Type B pancreatic cell (in vitro differentiated cells): ENCODE measurements at regions not wholly inside any gene's neighbourhood (a gene's known extent, or its start where the extent isn't known, plus 50 kb on each side); places are given as distances from the start of the nearest gene placed in this dataset.

Source experiments
- DNase-seq: peaks from one replicate; pipeline ENCODE4 v3.0.0; 2021; ENCODE audit warnings: mixed read lengths; ENCODE audit not compliant: unreplicated experiment; ENCODE audit errors: extremely low spot score
- H3K27ac Mint-ChIP-seq: 2 replicates; pipeline ENCODE4 v1.8.0; 2021; ENCODE audit warnings: mild to moderate bottlenecking, mixed read lengths
- H3K27me3 Mint-ChIP-seq: 2 replicates; pipeline ENCODE4 v1.8.0; 2021; ENCODE audit warnings: mixed read lengths
- H3K36me3 Mint-ChIP-seq: 2 replicates; pipeline ENCODE4 v1.8.0; 2021; ENCODE audit warnings: mixed read lengths
- H3K4me1 Mint-ChIP-seq: one replicate; pipeline ENCODE4 v1.8.0; 2021; ENCODE audit warnings: mixed read lengths; ENCODE audit not compliant: unreplicated experiment
- H3K4me3 Mint-ChIP-seq: 2 replicates; pipeline ENCODE4 v1.8.0; 2021; ENCODE audit warnings: mild to moderate bottlenecking, mixed read lengths
- H3K9me3 Mint-ChIP-seq: 2 replicates; pipeline ENCODE4 v1.8.0; 2021; ENCODE audit warnings: mixed read lengths
- TF ChIP-seq, protein P1 (sequence below): fragments of 200-600 bp; sonication (generic); conservative IDR thresholded peaks from 2 replicates; pipeline ENCODE4 v1.5.0; 2021; ENCODE audit warnings: antibody characterized with exemption, mild to moderate bottlenecking

DNA sequence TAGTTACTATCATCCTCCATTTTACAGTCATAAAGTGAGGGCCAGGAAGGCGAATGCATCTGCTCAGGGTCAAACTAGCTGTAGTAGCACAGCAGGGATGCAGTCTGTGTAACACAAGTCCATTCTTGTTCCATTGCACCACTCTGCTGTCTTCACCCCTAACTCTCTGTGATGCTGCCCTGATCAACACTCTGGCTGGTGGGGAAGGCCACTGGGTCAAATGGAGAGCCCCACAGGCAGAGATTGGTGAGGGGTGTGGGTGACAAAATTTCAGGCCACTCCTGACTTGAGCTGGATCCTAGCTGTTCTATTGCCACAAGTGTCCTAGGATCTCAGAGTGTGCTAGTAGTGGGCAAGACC is 136.5 kb downstream of the PJA1 start:
- peak; percentile 27 for DNase-seq
- Mint-ChIP-seq H3K27ac (no peak overlapping the region), H3K9me3 (peaks cover 8% of the 10 kb centered on the region), H3K27me3 (no peaks in the 10 kb centered on the region), H3K4me3 (no peak overlapping the region), H3K4me1 (peaks cover 19% of the 10 kb centered on the region), H3K36me3 (no peaks in the 10 kb centered on the region)
- TF ChIP-seq, protein P1, sequence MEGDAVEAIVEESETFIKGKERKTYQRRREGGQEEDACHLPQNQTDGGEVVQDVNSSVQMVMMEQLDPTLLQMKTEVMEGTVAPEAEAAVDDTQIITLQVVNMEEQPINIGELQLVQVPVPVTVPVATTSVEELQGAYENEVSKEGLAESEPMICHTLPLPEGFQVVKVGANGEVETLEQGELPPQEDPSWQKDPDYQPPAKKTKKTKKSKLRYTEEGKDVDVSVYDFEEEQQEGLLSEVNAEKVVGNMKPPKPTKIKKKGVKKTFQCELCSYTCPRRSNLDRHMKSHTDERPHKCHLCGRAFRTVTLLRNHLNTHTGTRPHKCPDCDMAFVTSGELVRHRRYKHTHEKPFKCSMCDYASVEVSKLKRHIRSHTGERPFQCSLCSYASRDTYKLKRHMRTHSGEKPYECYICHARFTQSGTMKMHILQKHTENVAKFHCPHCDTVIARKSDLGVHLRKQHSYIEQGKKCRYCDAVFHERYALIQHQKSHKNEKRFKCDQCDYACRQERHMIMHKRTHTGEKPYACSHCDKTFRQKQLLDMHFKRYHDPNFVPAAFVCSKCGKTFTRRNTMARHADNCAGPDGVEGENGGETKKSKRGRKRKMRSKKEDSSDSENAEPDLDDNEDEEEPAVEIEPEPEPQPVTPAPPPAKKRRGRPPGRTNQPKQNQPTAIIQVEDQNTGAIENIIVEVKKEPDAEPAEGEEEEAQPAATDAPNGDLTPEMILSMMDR: no peak

DNA sequence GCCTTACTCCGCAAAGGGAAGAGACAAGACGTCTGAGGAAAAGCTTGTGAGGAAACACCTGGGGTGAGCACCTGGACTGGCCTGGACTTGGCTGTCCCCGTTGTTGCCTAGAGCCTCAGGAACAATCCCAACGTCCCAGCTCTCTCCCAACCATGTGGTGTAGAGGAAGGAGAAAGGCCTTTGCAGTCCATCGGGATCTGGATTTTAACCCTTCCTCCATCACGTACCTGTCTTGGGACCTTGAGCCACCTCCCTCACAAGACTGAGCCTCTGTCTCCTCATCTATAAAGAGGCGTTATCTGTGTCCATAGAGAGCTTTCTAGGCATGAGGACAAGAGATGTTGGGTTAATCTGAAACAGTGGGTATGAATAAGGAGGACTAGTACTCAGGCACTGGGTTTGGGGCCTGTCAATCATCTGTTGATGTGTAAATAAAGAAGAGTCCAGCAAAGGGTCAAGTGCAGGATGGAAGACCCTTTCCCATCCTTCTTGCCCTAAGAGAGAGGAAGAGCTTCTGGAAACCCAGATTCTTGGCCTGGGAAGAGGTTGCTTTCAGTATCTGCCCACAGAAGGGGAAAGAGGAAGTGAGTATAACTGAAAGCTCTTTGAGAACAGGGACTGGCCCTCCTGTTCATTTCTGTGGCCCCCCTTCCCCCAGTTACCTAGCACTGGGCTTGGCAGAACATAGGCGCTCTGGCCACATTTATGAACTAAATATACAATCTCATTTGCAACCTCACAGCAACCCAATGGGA is 137.1 kb downstream of the PJA1 start:
- peaks cover 8% of the 10 kb centered on the region for H3K9me3 Mint-ChIP-seq
- no peak overlapping the region for H3K4me3 Mint-ChIP-seq
- peak; percentile 31 for DNase-seq
- TF ChIP-seq, protein P1: no peak
- no peaks in the 10 kb centered on the region for H3K27me3 Mint-ChIP-seq
- no peaks in the 10 kb centered on the region for H3K36me3 Mint-ChIP-seq
- no peak overlapping the region for H3K27ac Mint-ChIP-seq
- peaks cover 16% of the 10 kb centered on the region for H3K4me1 Mint-ChIP-seq

DNA sequence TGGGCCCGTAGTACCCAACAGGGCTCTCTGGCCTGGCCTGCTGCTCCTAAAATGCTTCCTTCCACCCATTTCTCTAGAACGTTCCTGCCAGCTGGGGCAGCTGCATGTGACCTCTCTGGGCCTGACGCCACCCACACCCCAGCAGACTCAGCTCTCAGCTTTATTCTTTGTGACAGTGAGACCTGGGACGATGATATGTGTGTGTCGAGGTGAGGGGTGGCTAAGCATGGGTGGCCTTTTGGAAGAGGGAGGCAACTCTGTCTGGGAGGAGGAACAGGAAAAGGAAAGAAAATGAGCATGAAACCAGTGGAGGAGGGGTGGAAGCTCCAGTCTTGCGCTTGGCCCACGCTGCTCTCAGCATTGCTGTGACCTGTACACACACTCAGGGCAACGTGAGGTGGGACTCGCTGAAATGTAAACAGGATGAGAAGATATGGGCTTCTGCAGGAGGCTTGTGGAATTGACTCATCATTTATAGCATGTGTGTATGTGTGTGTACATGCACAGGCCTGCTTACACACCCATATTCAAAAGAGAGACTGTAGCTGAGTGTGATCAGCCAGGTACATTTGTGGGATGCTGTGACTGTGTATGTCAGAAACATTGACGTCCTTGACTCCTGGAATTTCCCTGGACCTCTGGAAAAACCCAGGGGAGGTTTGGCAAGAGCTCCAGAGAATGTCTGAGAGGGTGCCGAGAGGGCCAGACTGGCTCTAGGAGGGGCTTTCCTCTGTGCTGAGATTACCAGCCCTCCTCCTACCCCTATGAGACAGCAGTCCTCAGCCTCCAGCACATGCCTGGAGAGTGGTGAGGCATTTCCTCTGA is 137.9 kb downstream of the PJA1 start:
- Mint-ChIP-seq H3K27ac (no peak overlapping the region), H3K9me3 (peaks cover 8% of the 10 kb centered on the region), H3K4me3 (no peak overlapping the region), H3K4me1 (peaks cover 16% of the 10 kb centered on the region), H3K27me3 (no peaks in the 10 kb centered on the region), H3K36me3 (no peaks in the 10 kb centered on the region)
- no peak for DNase-seq
- TF ChIP-seq, protein P1: no peak

DNA sequence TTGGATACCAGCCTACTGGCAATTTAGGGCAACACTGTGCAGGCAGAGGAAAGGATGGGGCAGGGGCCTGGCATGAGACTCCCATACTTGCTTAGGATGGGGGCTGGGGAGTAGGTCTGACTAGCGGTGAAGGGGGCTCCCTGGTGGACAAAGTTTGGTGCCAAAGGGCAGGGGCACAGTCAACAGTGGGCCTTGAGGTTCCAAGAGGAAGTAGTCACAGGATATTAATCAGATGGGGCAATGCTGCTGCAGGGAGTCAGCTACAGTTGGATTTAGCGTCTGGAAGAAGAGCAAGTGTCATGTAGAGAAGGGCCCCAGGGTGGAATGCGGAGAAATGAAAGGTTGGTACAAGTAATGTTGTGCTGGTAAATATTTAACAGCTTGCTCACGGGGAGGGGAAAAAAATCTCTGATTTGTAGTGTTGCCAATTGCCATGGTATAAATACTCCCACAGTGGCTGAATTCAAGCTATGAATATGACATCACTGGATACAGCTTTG is 139.4 kb downstream of the PJA1 start:
- Mint-ChIP-seq H3K36me3 (no peaks in the 10 kb centered on the region), H3K27me3 (no peaks in the 10 kb centered on the region), H3K9me3 (peaks cover 8% of the 10 kb centered on the region), H3K4me1 (peaks cover 16% of the 10 kb centered on the region), H3K27ac (peak overlapping the region; percentile 43), H3K4me3 (no peak overlapping the region)
- no peak for DNase-seq
- TF ChIP-seq, protein P1: no peak

DNA sequence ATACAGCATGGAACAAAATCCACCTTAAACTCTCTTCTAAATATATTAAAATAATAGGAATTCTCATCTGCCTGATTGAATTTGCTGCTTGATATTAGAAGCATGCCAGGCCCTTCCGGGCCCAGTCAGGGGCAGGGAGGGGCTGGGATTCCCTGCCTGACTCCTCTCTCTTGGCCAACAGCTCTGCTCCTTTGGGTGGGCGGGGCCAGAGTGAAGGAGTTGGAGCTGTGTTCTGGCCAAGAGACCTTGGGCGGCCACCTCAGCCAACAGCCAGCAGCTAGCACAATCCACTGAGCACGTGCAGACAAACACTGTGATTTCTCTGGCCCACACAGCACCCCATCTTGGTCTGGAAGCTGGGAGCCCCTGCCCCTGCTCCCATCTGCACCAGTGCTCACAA is 140.3 kb downstream of the PJA1 start:
- no peaks in the 10 kb centered on the region for H3K36me3 Mint-ChIP-seq
- H3K4me1 Mint-ChIP-seq: peaks cover 16% of the 10 kb centered on the region
- no peak overlapping the region for H3K4me3 Mint-ChIP-seq
- no peaks in the 10 kb centered on the region for H3K27me3 Mint-ChIP-seq
- no peak for DNase-seq
- TF ChIP-seq, protein P1: no peak
- peak overlapping the region; percentile 2 for H3K27ac Mint-ChIP-seq
- H3K9me3 Mint-ChIP-seq: peaks cover 8% of the 10 kb centered on the region
